ENCODE measurements at regions not wholly inside any gene's neighbourhood (a gene's known extent, or its start where the extent isn't known, plus 50 kb on each side); places are given as distances from the start of the nearest gene placed in this dataset.

DNA sequence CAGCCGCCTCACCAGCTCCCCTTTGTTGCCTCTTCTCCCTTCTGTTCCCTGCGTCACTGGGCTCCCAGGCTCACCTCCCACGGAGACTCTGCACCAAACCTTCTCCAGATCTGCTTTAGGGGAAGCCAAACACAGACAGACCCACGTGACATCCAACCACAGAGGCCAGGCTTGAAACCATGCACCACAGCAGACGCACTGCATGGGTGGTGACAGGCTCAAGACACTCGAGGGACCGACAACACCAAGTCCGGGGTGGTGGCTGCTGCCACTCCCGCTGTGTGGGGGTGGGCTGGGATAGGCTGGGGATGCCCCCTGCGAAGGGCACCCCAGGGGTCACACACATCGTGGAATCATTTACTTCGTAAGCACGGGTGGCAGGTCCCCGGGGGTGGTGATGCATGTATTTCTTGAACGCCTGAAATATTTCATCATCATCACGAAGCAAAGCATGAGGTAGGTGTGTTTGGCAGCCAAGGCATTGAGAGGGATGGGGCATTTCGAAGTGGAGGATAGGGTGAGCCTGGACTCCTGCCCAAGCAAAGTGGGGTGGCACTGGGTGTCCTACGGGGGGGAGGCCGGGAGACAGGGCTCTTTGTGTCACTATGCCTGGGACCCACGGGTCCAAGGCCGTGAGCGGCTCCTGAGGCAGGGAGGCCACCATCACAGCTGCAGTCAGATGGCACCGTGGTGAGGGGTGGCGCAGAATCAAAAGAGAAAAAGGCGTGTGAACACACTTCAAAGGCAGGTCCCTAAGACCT is 66.8 kb upstream of the RFLNA start:
- H2BK120ac ChIP-seq (replicated peaks; ENCODE audit: low read depth, low read length): no peak overlapping the region
- H3K27me3 ChIP-seq (replicated peaks in 1 of 4; ENCODE audit: control insufficient read depth in 3 of 4, extremely low read depth in 1 of 4, insufficient read depth in 3 of 4, low read length in 3 of 4): no peaks in the 10 kb centered on the region
- H2BK15ac ChIP-seq (ENCODE audit: low read length): no peak overlapping the region
- H4K20me1 ChIP-seq (replicated peaks in 1 of 2; ENCODE audit: control insufficient read depth in 1 of 2, insufficient read depth in 2 of 2, low read length in 2 of 2): no peaks in the 10 kb centered on the region
- H3K18ac ChIP-seq (ENCODE audit: extremely low read depth, low read length): no peak overlapping the region
- no peaks in the 10 kb centered on the region; a peak in 1 of 7 replicates for H3K4me1 ChIP-seq (replicated peaks in 1 of 4; ENCODE audit: control insufficient read depth in 3 of 4, insufficient read depth in 4 of 4, low read length in 3 of 4)
- H3K36me3 ChIP-seq (ENCODE audit: control insufficient read depth in 2 of 4, insufficient read depth in 4 of 4, low read length in 3 of 4): no peaks in the 10 kb centered on the region; a peak in 1 of 8 replicates
- no peak overlapping the region for H3K4me3 ChIP-seq (ENCODE audit: extremely low read depth in 1 of 4, insufficient read depth in 2 of 4, low read depth in 3 of 4, low read length in 4 of 4)
- H3K9me3 ChIP-seq (ENCODE audit: insufficient read depth in 2 of 2, low read depth in 1 of 2, low read length in 1 of 2): peaks cover 0 to 8% of the 10 kb centered on the region in 2 experiments; a peak in 1 of 4 replicates
- H4K5ac ChIP-seq (ENCODE audit: insufficient read length, low read depth, low read length): no peak overlapping the region
- FAIRE-seq (no peak), DNase-seq (ENCODE audit: low read depth in 1 of 2, low spot score in 2 of 2) (no peak)
- no peak overlapping the region for H3K9ac ChIP-seq (replicated peaks in 1 of 4; ENCODE audit: extremely low read depth in 1 of 4, low read depth in 3 of 4, low read length in 3 of 4)
- 93% methylated on average over 19 of the region's 25 CpGs; no CpG with 5 or more reads in 1 of the 2 experiments for WGBS, 2 experiments (ENCODE audit: extremely low coverage in 1 of 2, insufficient coverage in 1 of 2, insufficient read length in 1 of 2, insufficient replicate concordance in 2 of 2, low coverage in 1 of 2, low lambda C conversion rate in 2 of 2, missing lambda C conversion rate in 1 of 2)
- H3K79me1 ChIP-seq (ENCODE audit: low read depth, low read length): no peaks in the 10 kb centered on the region
- no peak overlapping the region for H4K91ac ChIP-seq (replicated peaks; ENCODE audit: insufficient read length, low read length)
- no peak overlapping the region for H2AFZ ChIP-seq (ENCODE audit: low read length)
- no peak overlapping the region; the same call in 1 of the 2 replicates for H2BK5ac ChIP-seq (ENCODE audit: low read depth, low read length)
- CTCF ChIA-PET (ENCODE audit: partially characterized antibody): interaction anchor here (1.7 kb wide), 1 partner anchor 185 kb away, joined by 3 read pairs; no protein-coding TSS in a partner anchor
- TF ChIP-seq PHF8 (conservative IDR thresholded peaks at IDR 0.05; ENCODE audit: low read depth, low read length) (no peak), JUN (IDR thresholded peaks at IDR 0.05; ENCODE audit: low read depth, low read length) (no peak), EGR1 (IDR thresholded peaks at IDR 0.05; ENCODE audit: borderline replicate concordance, low read depth, low read length) (no peak)
- H3K23me2 ChIP-seq (ENCODE audit: low read depth, low read length): no peaks in the 10 kb centered on the region
- no peak overlapping the region for H3K23ac ChIP-seq (ENCODE audit: insufficient read length)
- H3K14ac ChIP-seq (ENCODE audit: insufficient read length): no peak overlapping the region
- no peaks in the 10 kb centered on the region for H3K79me2 ChIP-seq (ENCODE audit: control insufficient read depth in 1 of 2, insufficient read depth in 2 of 2, low read length in 2 of 2)
- peak overlapping the region; percentile 43; the same call in 1 of the 2 replicates for H2BK20ac ChIP-seq (ENCODE audit: low read length)
- peak overlapping the region; percentile 36; the same call in 1 of the 2 replicates for H4K8ac ChIP-seq (ENCODE audit: extremely low read depth, insufficient read depth, low read length)
- POLR2A ChIA-PET (ENCODE audit: partially characterized antibody): no interaction called here
- no peak overlapping the region for H2AK5ac ChIP-seq (ENCODE audit: low read depth, low read length)
- no peak overlapping the region for H3K27ac ChIP-seq (ENCODE audit: low read depth, low read length)
- no peak overlapping the region for H2BK12ac ChIP-seq (ENCODE audit: low read depth, low read length)
- H3K4ac ChIP-seq (replicated peaks; ENCODE audit: insufficient read length, low read depth, low read length): no peak overlapping the region
- no peak overlapping the region for H3K4me2 ChIP-seq (ENCODE audit: insufficient read depth in 1 of 2, low read depth in 2 of 2, low read length in 2 of 2)
- no peak overlapping the region for H3K56ac ChIP-seq (replicated peaks; ENCODE audit: insufficient read length, low read depth, low read length)
